Osteoblast (primary cell): ENCODE measurements at regions not wholly inside any gene's neighbourhood (a gene's known extent, or its start where the extent isn't known, plus 50 kb on each side); places are given as distances from the start of the nearest gene placed in this dataset.

Source experiments
- DNase-seq: peaks from one replicate; pipeline ENCODE4 v3.0.0; 2011; ENCODE audit warnings: low spot score, mixed read lengths; ENCODE audit not compliant: insufficient read length; ENCODE audit errors: missing footprints
- H2AFZ ChIP-seq: 2 replicates; pipeline ENCODE4 v1.6.0; 2011; ENCODE audit warnings: mild to moderate bottlenecking, low read length
- H3K27ac ChIP-seq: 2 replicates; pipeline ENCODE4 v1.5.1; 2011; ENCODE audit warnings: mild to moderate bottlenecking, low read depth, low read length, moderate library complexity
- H3K27me3 ChIP-seq: 2 replicates; pipeline ENCODE4 v1.6.0; 2012; ENCODE audit warnings: mild to moderate bottlenecking, control low read depth, inconsistent platforms, low read length, moderate library complexity; ENCODE audit not compliant: insufficient read depth
- H3K36me3 ChIP-seq: 2 replicates; pipeline ENCODE4 v1.5.1; 2011; ENCODE audit warnings: mild to moderate bottlenecking, low read length, control low read depth, moderate library complexity; ENCODE audit not compliant: insufficient read depth
- H3K4me1 ChIP-seq: 2 replicates; pipeline ENCODE4 v1.5.1; 2011; ENCODE audit warnings: mild to moderate bottlenecking, low read length, control low read depth, moderate library complexity; ENCODE audit not compliant: insufficient read depth
- H3K4me2 ChIP-seq: 2 replicates; pipeline ENCODE4 v1.6.0; 2011; ENCODE audit warnings: mild to moderate bottlenecking, low read length; ENCODE audit not compliant: insufficient read depth
- H3K4me3 ChIP-seq: fragments of 200-600 bp; sonication (generic); 3 replicates; pipeline ENCODE4 v1.5.1; 2012; ENCODE audit warnings: mild to moderate bottlenecking, low read length, inconsistent platforms; ENCODE audit not compliant: insufficient read depth
- H3K79me2 ChIP-seq: 2 replicates; pipeline ENCODE4 v1.6.0; 2012; ENCODE audit warnings: mild to moderate bottlenecking, low read length, control low read depth, inconsistent platforms; ENCODE audit not compliant: insufficient read depth
- H3K9me3 ChIP-seq: 2 replicates; pipeline ENCODE4 v1.5.1; 2011; ENCODE audit warnings: low read depth, low read length, control low read depth
- H4K20me1 ChIP-seq: 2 replicates; pipeline ENCODE4 v1.6.0; 2012; ENCODE audit warnings: mild to moderate bottlenecking, low read length, control low read depth; ENCODE audit not compliant: insufficient read depth
- TF ChIP-seq, protein P1 (sequence below): IDR thresholded peaks from 2 replicates; pipeline ENCODE4 v1.5.1; 2011; ENCODE audit warnings: mild to moderate bottlenecking, low read depth, low read length, moderate library complexity; ENCODE audit errors: extremely low read depth

DNA sequence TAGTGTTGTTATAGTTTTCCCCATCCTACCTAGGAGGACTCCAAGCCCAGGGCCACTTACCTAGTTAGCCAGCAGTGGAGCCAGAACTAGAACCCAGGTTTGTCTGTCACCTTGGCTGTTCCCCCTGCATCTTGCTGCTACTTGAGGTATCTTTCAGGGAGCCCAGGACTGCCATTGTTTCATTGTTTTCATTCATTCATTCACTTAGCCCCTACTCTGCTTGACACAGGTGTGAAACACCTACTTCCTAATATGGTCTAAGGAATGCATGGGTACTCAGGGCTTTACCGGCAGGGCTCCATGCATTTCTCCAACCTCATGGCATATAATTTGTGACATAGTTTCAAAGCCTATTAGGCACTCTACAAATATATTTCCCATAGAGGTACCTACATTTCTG is 266.6 kb upstream of the TPM1 start:
- no peaks in the 10 kb centered on the region for H3K27me3 ChIP-seq
- no peaks in the 10 kb centered on the region for H3K9me3 ChIP-seq
- no peak overlapping the region for H2AFZ ChIP-seq
- TF ChIP-seq, protein P1, sequence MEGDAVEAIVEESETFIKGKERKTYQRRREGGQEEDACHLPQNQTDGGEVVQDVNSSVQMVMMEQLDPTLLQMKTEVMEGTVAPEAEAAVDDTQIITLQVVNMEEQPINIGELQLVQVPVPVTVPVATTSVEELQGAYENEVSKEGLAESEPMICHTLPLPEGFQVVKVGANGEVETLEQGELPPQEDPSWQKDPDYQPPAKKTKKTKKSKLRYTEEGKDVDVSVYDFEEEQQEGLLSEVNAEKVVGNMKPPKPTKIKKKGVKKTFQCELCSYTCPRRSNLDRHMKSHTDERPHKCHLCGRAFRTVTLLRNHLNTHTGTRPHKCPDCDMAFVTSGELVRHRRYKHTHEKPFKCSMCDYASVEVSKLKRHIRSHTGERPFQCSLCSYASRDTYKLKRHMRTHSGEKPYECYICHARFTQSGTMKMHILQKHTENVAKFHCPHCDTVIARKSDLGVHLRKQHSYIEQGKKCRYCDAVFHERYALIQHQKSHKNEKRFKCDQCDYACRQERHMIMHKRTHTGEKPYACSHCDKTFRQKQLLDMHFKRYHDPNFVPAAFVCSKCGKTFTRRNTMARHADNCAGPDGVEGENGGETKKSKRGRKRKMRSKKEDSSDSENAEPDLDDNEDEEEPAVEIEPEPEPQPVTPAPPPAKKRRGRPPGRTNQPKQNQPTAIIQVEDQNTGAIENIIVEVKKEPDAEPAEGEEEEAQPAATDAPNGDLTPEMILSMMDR, result no peak
- H3K4me2 ChIP-seq, result no peak overlapping the region
- DNase-seq, result no peak
- H3K4me1 ChIP-seq, result peaks cover 39% of the 10 kb centered on the region
- no peaks in the 10 kb centered on the region for H3K79me2 ChIP-seq
- H3K4me3 ChIP-seq, result no peak overlapping the region
- no peaks in the 10 kb centered on the region for H4K20me1 ChIP-seq
- no peak overlapping the region for H3K27ac ChIP-seq
- peaks cover 13% of the 10 kb centered on the region for H3K36me3 ChIP-seq

DNA sequence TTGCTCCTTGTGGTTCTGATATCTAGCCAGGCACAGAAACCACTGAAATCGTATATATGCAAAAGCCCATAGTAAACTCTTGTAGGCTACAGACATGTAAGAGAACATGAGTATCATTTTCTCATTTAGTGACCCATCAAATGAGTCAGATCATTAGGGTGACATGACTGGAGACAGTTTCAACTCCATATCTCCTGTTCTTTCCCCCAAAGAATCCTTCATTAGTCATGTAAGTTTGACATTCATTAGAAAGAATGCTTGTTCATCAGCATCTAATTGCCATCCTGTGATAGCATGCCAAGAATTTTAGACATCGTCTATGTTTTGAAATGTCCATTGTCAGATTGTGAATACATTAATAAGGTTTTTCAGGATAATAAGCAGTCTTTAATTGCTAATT is 264.9 kb upstream of the TPM1 start:
- no peaks in the 10 kb centered on the region for H4K20me1 ChIP-seq
- TF ChIP-seq, protein P1, result no peak
- peaks cover 4% of the 10 kb centered on the region for H3K36me3 ChIP-seq
- no peaks in the 10 kb centered on the region for H3K27me3 ChIP-seq
- DNase-seq, result peak; percentile 77
- H3K9me3 ChIP-seq, result no peaks in the 10 kb centered on the region
- no peak overlapping the region for H2AFZ ChIP-seq
- peak overlapping the region; percentile 82 for H3K27ac ChIP-seq
- no peak overlapping the region for H3K4me2 ChIP-seq
- H3K4me3 ChIP-seq, result no peak overlapping the region
- H3K79me2 ChIP-seq, result no peaks in the 10 kb centered on the region
- H3K4me1 ChIP-seq, result peaks cover 50% of the 10 kb centered on the region

DNA sequence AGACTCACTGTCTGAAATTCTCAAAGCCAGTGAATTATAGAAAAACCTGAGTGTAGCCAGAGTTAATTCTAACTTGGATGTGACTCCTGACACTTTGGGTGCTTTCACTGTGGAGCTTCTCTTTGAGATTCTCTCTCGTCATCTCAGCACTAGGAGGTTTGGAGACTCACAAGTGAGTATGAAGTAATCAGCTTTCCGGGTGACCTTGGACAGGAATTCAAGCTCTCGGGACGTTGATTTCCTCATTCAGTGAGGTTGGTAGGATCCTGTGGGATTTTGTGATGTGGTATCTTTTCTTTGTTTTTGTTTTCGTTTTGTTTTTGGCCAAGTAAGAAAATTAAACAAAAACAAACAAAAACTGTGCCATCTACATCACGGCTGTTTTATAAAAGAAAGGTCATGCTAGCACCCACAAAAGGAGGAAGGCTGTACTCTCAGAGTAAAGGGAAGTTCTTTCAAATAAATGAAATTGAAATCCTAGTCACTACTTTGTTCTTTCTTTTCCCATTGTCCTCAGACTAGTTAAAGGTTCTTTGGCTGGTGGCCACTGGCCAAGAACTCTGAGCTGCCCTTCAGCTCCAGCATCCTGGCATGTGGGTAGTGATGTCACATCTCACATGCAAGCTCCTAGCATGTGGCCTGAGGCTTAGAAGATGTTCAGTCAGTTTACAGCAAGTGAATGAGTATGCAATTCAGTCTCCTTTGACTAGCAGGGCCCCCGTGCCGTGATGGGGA is 263.3 kb upstream of the TPM1 start:
- Histone ChIP-seq H3K79me2 (no peaks in the 10 kb centered on the region), H3K36me3 (peaks cover under 1% of the 10 kb centered on the region), H3K27me3 (no peaks in the 10 kb centered on the region), H3K9me3 (no peaks in the 10 kb centered on the region), H3K4me3 (no peak overlapping the region), H3K4me2 (no peak overlapping the region), H2AFZ (no peak overlapping the region), H3K4me1 (peaks cover 64% of the 10 kb centered on the region), H4K20me1 (no peaks in the 10 kb centered on the region), H3K27ac (peak overlapping the region; percentile 82)
- TF ChIP-seq, protein P1, result no peak
- peak; percentile 86 for DNase-seq

DNA sequence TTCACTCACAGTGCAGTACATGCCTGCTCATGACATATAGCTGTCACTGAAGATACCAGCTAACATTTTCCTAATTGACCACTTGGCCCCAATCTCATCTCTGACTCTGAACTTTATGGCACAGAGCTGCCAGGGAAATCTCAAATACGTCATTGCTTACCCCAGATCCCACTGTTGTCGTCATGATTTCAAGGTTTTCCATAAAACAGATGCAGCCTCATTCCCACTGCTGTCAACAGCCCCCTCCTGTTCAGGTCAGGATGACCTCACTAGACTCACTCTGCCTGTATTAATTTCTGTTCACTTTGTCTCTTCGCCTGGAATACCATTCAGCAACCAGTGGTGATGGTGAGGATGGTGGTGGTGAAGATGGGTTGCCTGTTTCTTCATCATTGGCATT is 262.6 kb upstream of the TPM1 start:
- no peak for DNase-seq
- no peaks in the 10 kb centered on the region for H3K36me3 ChIP-seq
- H3K4me2 ChIP-seq, result no peak overlapping the region
- peak overlapping the region; percentile 82 for H3K27ac ChIP-seq
- peaks cover 64% of the 10 kb centered on the region for H3K4me1 ChIP-seq
- no peak overlapping the region for H3K4me3 ChIP-seq
- no peaks in the 10 kb centered on the region for H3K79me2 ChIP-seq
- H4K20me1 ChIP-seq, result no peaks in the 10 kb centered on the region
- H3K27me3 ChIP-seq, result no peaks in the 10 kb centered on the region
- no peak overlapping the region for H2AFZ ChIP-seq
- H3K9me3 ChIP-seq, result no peaks in the 10 kb centered on the region
- TF ChIP-seq, protein P1, result no peak
